ENCODE measurements at regions not wholly inside any gene's neighbourhood (a gene's known extent, or its start where the extent isn't known, plus 50 kb on each side); places are given as distances from the start of the nearest gene placed in this dataset.

DNA sequence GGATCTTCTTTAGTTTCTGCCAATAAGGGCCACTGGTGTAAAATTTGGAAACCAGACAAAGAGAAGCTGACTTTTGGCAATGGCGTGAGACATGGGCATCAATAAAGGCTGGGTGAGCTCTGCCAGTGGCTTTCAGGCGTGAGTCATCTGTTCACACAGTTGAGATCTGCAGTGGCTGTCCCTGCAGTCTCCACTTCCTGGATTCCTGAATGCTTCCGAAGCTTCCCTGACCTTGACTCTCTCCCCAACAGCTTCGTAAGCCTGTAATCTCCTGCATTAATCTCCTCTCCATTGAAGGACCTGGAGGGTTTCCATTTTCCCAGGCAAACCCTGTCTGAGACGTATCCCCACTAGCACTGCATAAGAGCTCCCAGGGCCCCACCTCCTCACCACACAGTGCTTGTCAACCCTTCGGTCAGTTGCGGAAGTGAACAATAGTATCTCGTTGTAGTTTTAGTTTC lies 574.7 kb downstream of the TBC1D22A start:
- DNase-seq (ENCODE audit: low read depth in 2 of 2), result no peak

GRCh38 chr22:47335958-47336357 lies 573.5 kb downstream of the TBC1D22A start:
- DNase-seq (ENCODE audit: low read depth in 2 of 2), result no peak

DNA sequence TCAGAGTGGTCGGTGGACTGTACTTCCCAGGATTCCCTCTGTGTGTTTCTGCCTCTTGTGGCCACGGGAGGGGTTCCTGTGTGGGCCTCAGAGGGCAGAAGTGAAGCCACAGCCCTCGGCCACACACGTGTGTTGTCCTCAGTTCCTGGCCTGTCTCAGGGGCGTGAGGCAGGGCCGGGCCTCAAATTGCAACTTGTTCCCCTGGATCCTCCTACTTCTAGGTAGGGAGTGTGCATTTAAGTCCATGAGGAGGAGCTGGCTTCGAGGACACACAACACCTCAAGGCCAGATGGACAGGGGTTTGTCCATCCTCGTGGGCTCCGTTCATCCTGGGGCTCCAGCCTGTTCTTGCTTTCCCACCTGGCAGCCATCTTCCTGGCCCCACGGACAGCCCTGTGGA lies 573.0 kb downstream of the TBC1D22A start:
- no peak for DNase-seq (ENCODE audit: low read depth in 2 of 2)

DNA sequence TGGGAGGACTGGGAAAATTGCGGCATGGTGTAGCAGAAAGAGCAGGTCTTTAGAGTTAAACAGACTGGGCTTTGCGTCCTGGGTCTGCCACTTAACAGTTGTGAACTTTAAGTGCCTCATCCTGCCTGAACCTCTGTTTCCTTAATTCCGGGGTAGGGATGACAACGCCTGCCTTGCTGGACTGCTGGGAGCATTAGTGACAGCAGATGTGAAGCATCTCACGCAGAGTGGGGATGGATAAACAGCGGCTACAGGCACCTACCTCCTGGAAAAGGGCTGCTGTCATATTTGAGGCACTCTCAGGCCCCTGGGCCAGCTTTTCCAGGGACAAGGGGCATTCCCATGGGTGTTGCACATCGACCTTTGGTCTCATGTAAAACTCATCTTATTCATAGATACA lies 572.2 kb downstream of the TBC1D22A start:
- DNase-seq (ENCODE audit: low read depth in 2 of 2), result no peak

- DNase-seq (ENCODE audit: low read depth in 2 of 2), result no peak
Observed at GRCh38 chr22:47333625-47334024, 571.2 kb downstream of the TBC1D22A start.

DNA sequence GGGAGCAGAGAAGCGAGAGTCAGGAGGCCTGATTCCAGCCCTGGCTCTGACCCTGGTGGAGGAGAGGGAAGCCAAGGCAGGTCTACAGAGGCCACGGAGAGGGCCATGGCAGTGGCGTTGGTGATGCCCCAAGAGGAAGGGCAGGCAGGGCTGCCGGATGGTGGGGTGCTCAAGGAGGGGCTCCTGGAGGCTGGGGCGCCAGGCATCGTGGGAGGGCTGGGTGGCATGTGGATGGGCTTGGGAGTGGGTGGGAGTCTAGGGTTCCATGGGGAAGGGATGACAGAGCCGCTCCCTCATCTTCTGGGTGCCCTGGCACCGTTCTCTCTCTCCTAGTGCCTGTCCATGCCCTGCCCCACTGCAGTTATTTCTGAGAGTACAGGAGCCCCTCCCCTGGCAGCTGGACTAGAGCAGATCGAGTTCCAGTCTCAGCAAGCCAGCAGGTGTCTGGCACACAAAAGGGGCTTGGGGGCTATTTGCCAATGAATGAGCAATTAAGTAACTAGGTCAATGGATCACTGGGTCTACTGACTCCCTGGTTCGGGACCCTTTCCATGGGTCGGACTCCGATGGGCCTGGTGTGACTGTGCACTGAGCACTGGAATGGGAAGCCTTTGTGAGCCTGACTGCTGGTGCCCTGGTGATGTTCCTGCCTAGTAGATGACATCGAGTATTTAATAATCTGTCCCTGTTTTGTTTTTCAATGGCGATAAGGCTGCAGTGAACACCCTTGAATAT lies 570.0 kb downstream of the TBC1D22A start:
- DNase-seq (ENCODE audit: low read depth in 2 of 2), result no peak

- no peak for DNase-seq (ENCODE audit: low read depth in 2 of 2)
Observed at GRCh38 chr22:47331750-47332149, 569.3 kb downstream of the TBC1D22A start.

- DNase-seq (ENCODE audit: low read depth in 2 of 2), result no peak
Observed at GRCh38 chr22:47329727-47330650, 567.5 kb downstream of the TBC1D22A start.

- DNase-seq (ENCODE audit: low read depth in 2 of 2), result no peak
Observed at GRCh38 chr22:47328550-47329243, 566.2 kb downstream of the TBC1D22A start.

- no peak for DNase-seq (ENCODE audit: low read depth in 2 of 2)
Observed at GRCh38 chr22:47327241-47327640, 564.8 kb downstream of the TBC1D22A start.

DNA sequence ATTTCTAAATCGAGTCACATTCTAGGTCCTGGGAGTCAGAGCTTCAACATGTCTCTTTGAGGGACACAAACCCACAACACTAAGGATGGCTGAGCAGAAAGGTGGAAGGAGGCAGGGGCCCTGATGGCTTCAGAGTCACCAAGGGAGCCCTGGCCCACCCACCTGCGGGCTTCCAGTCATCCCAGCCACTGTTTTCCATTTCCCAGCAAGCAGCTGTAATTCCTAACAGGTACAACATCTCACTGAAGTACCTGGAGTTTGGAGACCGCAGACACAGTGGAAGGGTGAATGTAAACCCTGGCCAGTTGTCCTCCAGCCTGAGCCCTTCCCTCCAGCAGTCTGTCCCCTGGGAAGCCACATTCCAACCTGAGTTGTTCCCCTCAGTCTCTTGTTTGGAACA lies 562.8 kb downstream of the TBC1D22A start:
- no peak for DNase-seq (ENCODE audit: low read depth in 2 of 2)

DNA sequence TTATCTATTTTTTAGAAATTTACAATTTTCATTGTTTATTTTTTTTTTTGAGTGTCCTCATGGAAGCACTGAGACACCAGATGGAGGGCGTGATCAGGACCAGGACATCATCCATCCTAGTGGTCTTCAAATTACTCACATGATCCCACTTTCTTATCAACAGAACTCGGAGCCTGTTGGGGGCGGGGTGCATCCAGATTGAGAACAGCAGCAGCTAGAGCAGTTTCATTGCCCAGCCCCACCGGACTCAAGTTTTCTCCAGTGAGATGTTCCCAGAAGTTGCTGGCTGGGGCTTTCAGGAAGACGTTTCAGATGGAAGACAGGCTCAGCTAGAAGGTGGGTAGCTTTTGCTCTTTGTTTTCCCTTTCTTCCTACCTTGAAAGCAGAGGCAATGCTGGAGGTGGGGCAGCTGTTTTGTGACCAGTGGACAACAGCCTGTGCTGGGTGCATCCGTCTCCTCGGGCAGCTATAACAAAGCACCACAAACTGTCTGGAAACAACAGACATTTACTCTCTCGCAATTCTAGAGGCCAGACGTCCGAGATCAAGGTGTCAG lies 562.1 kb downstream of the TBC1D22A start:
- no peak for DNase-seq (ENCODE audit: low read depth in 2 of 2)

- DNase-seq (ENCODE audit: low read depth in 2 of 2), result no peak
Observed at GRCh38 chr22:47323518-47323917, 561.1 kb downstream of the TBC1D22A start.

GRCh38 chr22:47322854-47323253 lies 560.4 kb downstream of the TBC1D22A start:
- DNase-seq (ENCODE audit: low read depth in 2 of 2), result no peak

GRCh38 chr22:47320560-47320959 lies 558.1 kb downstream of the TBC1D22A start:
- DNase-seq (ENCODE audit: low read depth in 2 of 2), result no peak

DNA sequence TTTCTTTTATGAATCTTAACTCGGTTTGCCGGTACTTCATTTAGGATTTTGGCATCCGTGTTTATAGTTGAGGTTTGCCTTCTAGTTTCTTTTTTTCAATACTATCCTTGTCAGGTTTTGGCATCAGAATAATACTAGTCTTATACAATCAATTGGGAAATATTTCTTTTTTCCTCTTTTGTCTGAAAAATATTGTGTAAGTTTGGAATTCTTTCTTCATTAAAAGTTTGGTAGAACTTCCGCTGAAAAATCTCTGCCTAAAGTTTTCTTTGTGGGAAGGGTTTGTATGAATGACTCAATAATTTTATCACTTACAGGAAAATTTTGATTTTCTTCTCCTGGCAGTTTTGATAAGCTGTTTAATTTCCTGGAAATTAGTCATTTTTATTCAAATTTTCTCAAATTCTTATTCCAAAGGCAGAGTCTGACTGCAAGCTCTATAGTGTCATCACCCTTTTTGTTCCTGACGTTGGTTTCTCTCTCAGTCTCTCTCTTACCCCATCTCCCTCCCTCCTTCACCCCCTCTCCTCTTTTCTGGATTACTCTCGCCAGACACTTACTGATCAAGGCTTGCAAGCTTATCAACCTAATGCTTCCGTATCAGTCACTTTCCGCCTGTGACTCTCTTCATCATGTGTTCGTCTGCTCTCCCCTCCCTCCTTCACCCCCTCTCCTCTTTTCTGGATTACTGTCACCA lies 555.7 kb downstream of the TBC1D22A start:
- DNase-seq (ENCODE audit: low read depth in 2 of 2), result no peak

DNA sequence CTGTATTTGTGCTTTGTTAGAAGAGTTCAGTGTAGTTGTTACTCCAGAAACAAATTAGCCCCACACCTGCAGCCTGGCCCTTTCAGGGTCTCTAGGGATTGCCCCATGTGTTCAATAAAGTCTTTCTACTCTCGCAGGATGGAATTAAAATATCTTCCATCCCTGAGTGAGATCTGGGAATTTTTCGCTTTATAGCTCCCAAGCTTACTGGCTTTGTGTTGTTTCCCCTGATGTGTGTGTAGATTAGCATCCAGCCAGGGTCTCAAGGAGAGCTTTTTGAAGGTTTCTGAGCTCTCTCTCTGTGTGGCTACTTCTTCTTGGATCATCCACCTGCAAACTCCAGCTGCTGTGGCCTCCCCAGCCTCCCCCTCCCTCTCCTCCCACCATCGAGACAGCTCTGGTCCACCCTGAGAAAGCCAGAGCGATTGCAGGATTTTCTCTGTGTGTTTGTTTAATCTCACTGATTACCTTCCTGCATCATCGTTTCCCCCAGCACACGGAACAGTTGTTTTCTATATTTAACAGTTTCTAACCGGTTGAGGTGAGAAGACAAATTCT lies 553.5 kb downstream of the TBC1D22A start:
- no peak for DNase-seq (ENCODE audit: low read depth in 2 of 2)

DNA sequence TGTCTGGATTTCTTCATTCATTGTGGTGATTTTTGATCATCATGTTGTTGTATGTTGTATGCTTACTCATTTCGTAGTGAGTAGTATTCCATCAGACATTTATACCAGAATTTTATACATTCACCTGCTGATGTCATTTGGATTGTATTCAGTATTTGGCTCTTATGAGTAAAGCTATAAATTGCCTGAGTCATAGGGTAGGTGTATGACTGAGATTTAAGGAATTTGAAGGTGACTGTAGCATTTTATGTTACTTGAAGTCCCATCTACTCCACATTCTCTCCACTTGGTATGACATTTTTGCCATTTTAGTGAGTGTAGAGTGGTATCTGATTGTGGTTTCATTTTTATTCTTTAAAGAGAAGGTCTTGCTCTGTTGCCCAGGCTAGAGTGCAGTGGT lies 548.2 kb downstream of the TBC1D22A start:
- no peak for DNase-seq (ENCODE audit: low read depth in 2 of 2)

DNA sequence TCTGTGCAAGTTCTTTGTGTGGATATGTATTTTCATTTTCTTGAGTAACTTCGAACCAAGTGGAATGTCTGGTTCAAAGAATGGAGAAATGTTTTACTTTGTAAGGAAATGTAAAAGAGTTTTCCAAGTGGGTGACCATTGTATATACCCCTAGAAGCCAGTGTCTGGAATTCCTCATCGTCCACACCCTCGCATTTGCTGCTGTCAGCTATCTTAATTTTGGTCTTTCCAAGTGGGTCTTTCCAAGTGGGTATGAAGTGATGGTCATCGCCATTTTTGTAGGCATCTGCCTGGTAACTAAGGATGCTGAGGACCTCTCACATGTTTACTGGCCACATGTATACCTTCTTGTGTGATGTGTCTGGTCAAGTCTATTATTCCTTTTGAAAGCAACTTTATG lies 547.5 kb downstream of the TBC1D22A start:
- DNase-seq (ENCODE audit: low read depth in 2 of 2), result no peak

DNA sequence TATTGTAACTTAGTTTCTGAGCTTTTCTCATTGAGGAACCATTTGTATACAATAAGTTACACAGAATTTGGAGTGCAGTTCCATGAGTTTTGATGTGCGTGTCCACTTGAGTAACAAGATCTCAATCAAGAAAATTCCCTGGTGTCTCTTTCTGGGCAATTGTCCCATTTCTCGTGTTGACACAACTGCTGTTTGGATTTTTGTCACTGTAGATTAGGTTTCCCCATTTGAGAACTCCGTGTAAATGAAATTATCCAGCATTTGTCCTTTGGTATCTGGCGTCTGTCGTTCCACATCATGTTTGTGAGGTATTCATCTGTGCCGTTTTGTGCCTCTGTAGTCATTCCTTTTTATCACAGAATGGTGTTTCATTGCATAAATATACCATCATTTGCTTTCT lies 547.0 kb downstream of the TBC1D22A start:
- no peak for DNase-seq (ENCODE audit: low read depth in 2 of 2)

DNA sequence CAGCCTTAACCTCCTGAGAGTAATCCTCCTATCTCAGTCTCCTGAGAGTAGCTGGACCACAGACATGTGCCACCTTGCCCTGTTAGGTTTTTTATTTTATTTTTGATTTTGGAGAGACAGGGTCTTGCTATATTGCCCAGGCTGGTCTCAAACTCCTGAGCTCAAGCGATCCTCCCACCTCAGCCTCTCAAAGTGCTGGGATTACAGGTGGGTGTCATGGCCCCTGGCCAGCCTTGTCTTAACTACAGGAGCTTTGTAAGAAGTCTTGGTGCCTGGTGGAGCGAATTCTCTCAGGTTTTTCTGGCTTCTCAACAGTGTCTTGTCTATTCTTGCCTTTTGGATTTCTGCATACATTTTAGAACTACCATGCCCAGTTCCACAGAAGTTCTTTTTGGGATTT lies 546.4 kb downstream of the TBC1D22A start:
- DNase-seq (ENCODE audit: low read depth in 2 of 2), result no peak
